K562 (cell line): ENCODE measurements at regions not wholly inside any gene's neighbourhood (a gene's known extent, or its start where the extent isn't known, plus 50 kb on each side); places are given as distances from the start of the nearest gene placed in this dataset.

Experiments used
- ATAC-seq: fragments of 200-7000 bp; cut with Tn5 transposase; 3 replicates; pipeline ENCODE4 v1.9.1; 2020; ENCODE audit warnings: moderate library complexity
- BruUV-seq: library from RNA; stranded (reverse); fragments of 400-500 nt; replicated peaks from 2 replicates; lab custom pipeline; 2021; lab: Mats Ljungman, UMichigan
- CTCF ChIA-PET: fragments of 300-600 bp; formaldehyde crosslinking; extraction: SDS; loops from one replicate; lab custom pipeline; 2021; ENCODE audit warnings: low intra/inter-chr PET ratio; lab: Yijun Ruan, JAX
- POLR2A ChIA-PET: fragments of 300-600, 350-650 bp; sonication (Branson Sonifier 250); formaldehyde crosslinking; extraction: SDS; loops from one replicate; lab custom pipeline; 2021; ENCODE audit warnings: antibody characterized with exemption, inconsistent platforms; lab: Yijun Ruan, JAX
- DNase-seq, 4 experiments: peaks; one replicate each; pipeline versions ENCODE4 v3.0.0 to v3.0.0-alpha.2; 2011 to 2018; ENCODE audit warnings: low spot score in 3 of 4, mixed read lengths in 3 of 4; ENCODE audit errors: extremely low read depth in 1 of 4
- FAIRE-seq: peaks from 2 replicates; lab custom pipeline; 2011; peaks lifted over from hg19 to GRCh38; lab: Jason Lieb, UNC
- H2AFZ ChIP-seq: 2 replicates; pipeline ENCODE4 v1.6.0; 2011; ENCODE audit warnings: low read depth, low read length, control low read depth, inconsistent platforms
- H3K27ac ChIP-seq: fragments of 200-600 bp; 3 replicates; pipeline ENCODE4 v1.8.0; 2011; ENCODE audit warnings: low read depth, mild to moderate bottlenecking, control low read depth, inconsistent platforms, low read length, moderate library complexity, mixed read lengths; ENCODE audit errors: extremely low read depth
- H3K27me3 ChIP-seq, 2 experiments: fragments of 300-600 bp in 1 of 2; 2 replicates in 1 of 2; 3 replicates in 1 of 2; pipeline versions ENCODE4 v1.6.0 to v1.8.0; 2011; ENCODE audit warnings: inconsistent platforms in 2 of 2, low read length in 2 of 2, mild to moderate bottlenecking in 1 of 2, mixed read lengths in 1 of 2, moderate library complexity in 1 of 2; ENCODE audit not compliant: control insufficient read depth in 2 of 2, insufficient read depth in 2 of 2
- H3K36me3 ChIP-seq: fragments of 300-600 bp; 3 replicates; pipeline ENCODE4 v1.8.0; 2011; ENCODE audit warnings: mild to moderate bottlenecking, low read length, inconsistent platforms; ENCODE audit not compliant: control insufficient read depth, insufficient read depth
- H3K4me1 ChIP-seq, 2 experiments: fragments of 200-600 bp in 1 of 2; replicated peaks in 1 of 2; 2 replicates in 1 of 2; 3 replicates in 1 of 2; pipeline versions ENCODE4 v1.5.1 to v1.8.0; 2011; ENCODE audit warnings: inconsistent platforms in 2 of 2, low read length in 2 of 2, mild to moderate bottlenecking in 1 of 2, mixed read lengths in 1 of 2, moderate library complexity in 1 of 2; ENCODE audit not compliant: control insufficient read depth in 2 of 2, insufficient read depth in 2 of 2
- H3K4me2 ChIP-seq: 2 replicates; pipeline ENCODE4 v1.6.1; 2011; ENCODE audit warnings: low read length, control low read depth, inconsistent platforms, mixed read lengths; ENCODE audit not compliant: insufficient read depth
- H3K4me3 ChIP-seq: fragments of 200-600 bp; sonication (generic), shearing (Covaris generic); 2 replicates; pipeline ENCODE4 v1.5.1; 2016; ENCODE audit warnings: control low read depth, inconsistent platforms
- H3K79me2 ChIP-seq: fragments of 200-600 bp; 3 replicates; pipeline ENCODE4 v1.8.0; 2011; ENCODE audit warnings: low read length, inconsistent platforms; ENCODE audit not compliant: control insufficient read depth, insufficient read depth
- H3K9ac ChIP-seq, 2 experiments: 2 replicates each; pipeline versions ENCODE4 v1.6.0 to v1.6.1; 2011; ENCODE audit warnings: low read depth in 2 of 2, low read length in 2 of 2, control low read depth in 1 of 2, inconsistent platforms in 1 of 2, mild to moderate bottlenecking in 1 of 2, mixed read lengths in 1 of 2; ENCODE audit not compliant: insufficient read depth in 1 of 2
- H3K9me1 ChIP-seq: one replicate; pipeline ENCODE4 v1.6.0; 2011; ENCODE audit warnings: inconsistent platforms, mild to moderate bottlenecking, low read length, moderate library complexity; ENCODE audit not compliant: control insufficient read depth, insufficient read depth
- H3K9me3 ChIP-seq: replicated peaks from 2 replicates; pipeline ENCODE4 v1.5.1; 2011; ENCODE audit warnings: low read depth, low read length, inconsistent platforms; ENCODE audit not compliant: control insufficient read depth, insufficient read depth
- H4K20me1 ChIP-seq: replicated peaks from 2 replicates; pipeline ENCODE4 v1.6.1; 2011; ENCODE audit warnings: low read length, inconsistent platforms, mixed read lengths; ENCODE audit not compliant: control insufficient read depth, insufficient read depth
- BMI1 ChIP-seq: fragments of 150-350 bp; IDR thresholded peaks from 2 replicates; pipeline ENCODE4 v1.6.1; 2014; ENCODE audit warnings: low read length
- ELF4 ChIP-seq: fragments of 450-650 bp; formaldehyde crosslinking; IDR thresholded peaks from 2 replicates; pipeline ENCODE4 v1.4.0; 2022; ENCODE audit warnings: missing genetic modification characterization
- FOXA1 ChIP-seq: fragments of 450-650 bp; IDR thresholded peaks from 2 replicates; pipeline ENCODE4 v1.6.1; 2016; ENCODE audit warnings: mild to moderate bottlenecking, borderline replicate concordance
- KAT8 ChIP-seq: fragments of 450-650 bp; IDR thresholded peaks from 2 replicates; pipeline ENCODE4 v1.6.1; 2016; ENCODE audit warnings: low read depth, mild to moderate bottlenecking
- MAFF ChIP-seq: IDR thresholded peaks from 2 replicates; pipeline ENCODE4 v1.6.1; 2012; ENCODE audit warnings: low read length, improper control_type of control experiment
- MAFG ChIP-seq: fragments of 450-650 bp; conservative IDR thresholded peaks from 2 replicates; pipeline ENCODE4 v1.6.1; 2016; ENCODE audit warnings: missing genetic modification characterization, missing compliant biosample characterization
- MAFK ChIP-seq: IDR thresholded peaks from 2 replicates; pipeline ENCODE4 v1.6.1; 2011; ENCODE audit warnings: low read length, improper control_type of control experiment
- PCBP2 ChIP-seq: fragments of 200-400 bp; formaldehyde crosslinking; IDR thresholded peaks from 2 replicates; pipeline ENCODE4 v1.6.1; 2018; ENCODE audit warnings: low read length, low read depth, mild to moderate bottlenecking, moderate library complexity; ENCODE audit not compliant: poor library complexity, severe bottlenecking
- PRMT5 ChIP-seq: sonication (generic); formaldehyde crosslinking; IDR thresholded peaks from 2 replicates; pipeline ENCODE4 v1.5.0; 2020; ENCODE audit warnings: missing genetic modification reagents
- RFX1 ChIP-seq: fragments of 450-650 bp; IDR thresholded peaks from 2 replicates; pipeline ENCODE4 v1.6.1; 2016; ENCODE audit warnings: mild to moderate bottlenecking, moderate library complexity
- ZNF311 ChIP-seq: fragments of 250-450 bp; sonication (Bioruptor Pico); IDR thresholded peaks from 2 replicates; pipeline ENCODE4 v1.4.0; 2020; ENCODE audit warnings: mild to moderate bottlenecking, moderate library complexity
- ZNF316 ChIP-seq: fragments of 450-650 bp; IDR thresholded peaks from 2 replicates; pipeline ENCODE4 v1.6.1; 2016
- ZNF780A ChIP-seq: fragments of 250-450 bp; sonication (Bioruptor Pico); IDR thresholded peaks from 2 replicates; pipeline ENCODE4 v1.5.0; 2021; ENCODE audit warnings: mild to moderate bottlenecking
- WGBS: fragments of 100-300 bp; shearing (Covaris generic); methylation state at CpG from one replicate; pipeline ENCODE4 v1.1.6; 2016; ENCODE audit warnings: low coverage, mixed read lengths; ENCODE audit not compliant: insufficient coverage; ENCODE audit errors: missing lambda C conversion rate; 5-methylcytosine and 5-hydroxymethylcytosine counted together
- in situ Hi-C: fragments of 300-500 bp; cut with MboI; formaldehyde crosslinking; loops from 4 replicates; pipeline ENCODE4 v1.15.0; 2018; ENCODE audit warnings: inconsistent platforms, mixed read lengths
- intact Hi-C: fragments of 100-400 bp; cut with micrococcal nuclease; formaldehyde crosslinking; loops from 2 replicates; pipeline ENCODE4 v1.14.2; 2022
- TF ChIP-seq, protein P1 (sequence below), 3 experiments: fragments of 200-800 bp in 1 of 3; fragments of 250-450 bp in 1 of 3; fragments of 450-650 bp in 1 of 3; sonication (Bioruptor Pico) in 1 of 3; sonication (Bioruptor generic) in 1 of 3; formaldehyde crosslinking in 1 of 3; IDR thresholded peaks; 2 replicates each; pipeline versions ENCODE4 v1.6.1 to v1.8.0; 2016 to 2022; ENCODE audit warnings: mild to moderate bottlenecking in 2 of 3, missing genetic modification characterization in 2 of 3, missing compliant biosample characterization in 1 of 3, moderate library complexity in 1 of 3
- TF ChIP-seq, protein P2 (sequence below), 3 experiments: IDR thresholded peaks in 2 of 3; conservative IDR thresholded peaks in 1 of 3; 2 replicates each; pipeline ENCODE4 v1.5.1; 2011 to 2012; ENCODE audit warnings: low read length in 3 of 3, mild to moderate bottlenecking in 3 of 3, control low read depth in 2 of 3, improper control_type of control experiment in 1 of 3, inconsistent platforms in 1 of 3, low read depth in 1 of 3, mixed read lengths in 1 of 3, moderate library complexity in 1 of 3; ENCODE audit not compliant: insufficient read depth in 2 of 3
- TF ChIP-seq, protein P3 (sequence below), 2 experiments: fragments of 250-450 bp in 1 of 2; fragments of 450-650 bp in 1 of 2; sonication (Bioruptor Pico) in 1 of 2; IDR thresholded peaks; 2 replicates each; pipeline versions ENCODE4 v1.6.1 to v1.8.0; 2016 to 2021; ENCODE audit warnings: mild to moderate bottlenecking in 2 of 2, moderate library complexity in 2 of 2, missing compliant biosample characterization in 1 of 2, missing genetic modification characterization in 1 of 2

DNA sequence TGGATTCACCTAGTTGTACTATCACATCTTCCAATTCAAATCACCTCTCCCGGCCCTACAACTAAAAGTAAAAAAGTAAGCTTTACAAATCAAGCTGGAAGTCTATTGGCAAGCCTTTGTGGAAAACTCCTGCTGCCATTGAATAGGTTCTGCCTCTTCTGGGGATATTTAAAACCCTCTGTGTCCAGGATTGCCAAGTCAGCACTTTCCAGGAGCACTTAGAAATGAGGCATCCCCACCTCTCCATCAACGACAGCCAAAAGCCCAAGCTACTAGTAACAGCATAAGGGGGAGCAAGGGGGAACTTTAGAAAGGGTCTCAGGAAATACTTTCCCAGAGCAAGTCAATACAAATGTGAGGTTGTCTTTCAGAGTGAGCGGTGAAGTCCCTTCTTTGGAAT is 85.0 kb upstream of the OBI1 start:
- ATAC-seq: no peak
- ChIA-PET CTCF (no interaction called here), POLR2A (no interaction called here)
- H2AFZ ChIP-seq: no peak overlapping the region
- H3K36me3 ChIP-seq: no peaks in the 10 kb centered on the region
- no peak overlapping the region for H3K9ac ChIP-seq
- intact Hi-C loops: no loop called here
- no peak for DNase-seq
- H3K4me2 ChIP-seq: no peak overlapping the region
- H3K79me2 ChIP-seq: no peaks in the 10 kb centered on the region
- H4K20me1 ChIP-seq: no peaks in the 10 kb centered on the region
- no TSS peak for BruUV-seq
- H3K4me3 ChIP-seq: no peak overlapping the region
- 0% methylated on average over 3 of the region's 3 CpGs for WGBS
- in situ Hi-C loops: no loop called here
- no peaks in the 10 kb centered on the region for H3K27me3 ChIP-seq
- H3K4me1 ChIP-seq: no peaks in the 10 kb centered on the region
- no peak for FAIRE-seq
- no peaks in the 10 kb centered on the region for H3K9me1 ChIP-seq
- no peaks in the 10 kb centered on the region for H3K9me3 ChIP-seq
- H3K27ac ChIP-seq: no peak overlapping the region
- TF ChIP-seq BMI1: no peak
- TF ChIP-seq, protein P1, sequence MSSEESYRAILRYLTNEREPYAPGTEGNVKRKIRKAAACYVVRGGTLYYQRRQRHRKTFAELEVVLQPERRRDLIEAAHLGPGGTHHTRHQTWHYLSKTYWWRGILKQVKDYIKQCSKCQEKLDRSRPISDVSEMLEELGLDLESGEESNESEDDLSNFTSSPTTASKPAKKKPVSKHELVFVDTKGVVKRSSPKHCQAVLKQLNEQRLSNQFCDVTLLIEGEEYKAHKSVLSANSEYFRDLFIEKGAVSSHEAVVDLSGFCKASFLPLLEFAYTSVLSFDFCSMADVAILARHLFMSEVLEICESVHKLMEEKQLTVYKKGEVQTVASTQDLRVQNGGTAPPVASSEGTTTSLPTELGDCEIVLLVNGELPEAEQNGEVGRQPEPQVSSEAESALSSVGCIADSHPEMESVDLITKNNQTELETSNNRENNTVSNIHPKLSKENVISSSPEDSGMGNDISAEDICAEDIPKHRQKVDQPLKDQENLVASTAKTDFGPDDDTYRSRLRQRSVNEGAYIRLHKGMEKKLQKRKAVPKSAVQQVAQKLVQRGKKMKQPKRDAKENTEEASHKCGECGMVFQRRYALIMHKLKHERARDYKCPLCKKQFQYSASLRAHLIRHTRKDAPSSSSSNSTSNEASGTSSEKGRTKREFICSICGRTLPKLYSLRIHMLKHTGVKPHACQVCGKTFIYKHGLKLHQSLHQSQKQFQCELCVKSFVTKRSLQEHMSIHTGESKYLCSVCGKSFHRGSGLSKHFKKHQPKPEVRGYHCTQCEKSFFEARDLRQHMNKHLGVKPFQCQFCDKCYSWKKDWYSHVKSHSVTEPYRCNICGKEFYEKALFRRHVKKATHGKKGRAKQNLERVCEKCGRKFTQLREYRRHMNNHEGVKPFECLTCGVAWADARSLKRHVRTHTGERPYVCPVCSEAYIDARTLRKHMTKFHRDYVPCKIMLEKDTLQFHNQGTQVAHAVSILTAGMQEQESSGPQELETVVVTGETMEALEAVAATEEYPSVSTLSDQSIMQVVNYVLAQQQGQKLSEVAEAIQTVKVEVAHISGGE (CRISPR knock-in tag; IDR thresholded peaks at IDR 0.05): no peak
- TF ChIP-seq MAFG (tag): peak; percentile 48; the same call in 1 of the 2 replicates
- TF ChIP-seq RFX1: no peak
- TF ChIP-seq, protein P2, sequence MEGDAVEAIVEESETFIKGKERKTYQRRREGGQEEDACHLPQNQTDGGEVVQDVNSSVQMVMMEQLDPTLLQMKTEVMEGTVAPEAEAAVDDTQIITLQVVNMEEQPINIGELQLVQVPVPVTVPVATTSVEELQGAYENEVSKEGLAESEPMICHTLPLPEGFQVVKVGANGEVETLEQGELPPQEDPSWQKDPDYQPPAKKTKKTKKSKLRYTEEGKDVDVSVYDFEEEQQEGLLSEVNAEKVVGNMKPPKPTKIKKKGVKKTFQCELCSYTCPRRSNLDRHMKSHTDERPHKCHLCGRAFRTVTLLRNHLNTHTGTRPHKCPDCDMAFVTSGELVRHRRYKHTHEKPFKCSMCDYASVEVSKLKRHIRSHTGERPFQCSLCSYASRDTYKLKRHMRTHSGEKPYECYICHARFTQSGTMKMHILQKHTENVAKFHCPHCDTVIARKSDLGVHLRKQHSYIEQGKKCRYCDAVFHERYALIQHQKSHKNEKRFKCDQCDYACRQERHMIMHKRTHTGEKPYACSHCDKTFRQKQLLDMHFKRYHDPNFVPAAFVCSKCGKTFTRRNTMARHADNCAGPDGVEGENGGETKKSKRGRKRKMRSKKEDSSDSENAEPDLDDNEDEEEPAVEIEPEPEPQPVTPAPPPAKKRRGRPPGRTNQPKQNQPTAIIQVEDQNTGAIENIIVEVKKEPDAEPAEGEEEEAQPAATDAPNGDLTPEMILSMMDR (IDR thresholded peaks at IDR 0.05 in 2 of 3, conservative IDR thresholded peaks at IDR 0.05 in 1 of 3; ENCODE audit: insufficient read depth in 2 of 3, low read depth in 1 of 3, low read length in 3 of 3): no peak
- peak; percentile 86 for TF ChIP-seq MAFK
- no peak for TF ChIP-seq FOXA1
- no peak for TF ChIP-seq ELF4 (CRISPR knock-in tag)
- TF ChIP-seq MAFF: peak; percentile 78
- TF ChIP-seq KAT8: no peak
- TF ChIP-seq, protein P3, sequence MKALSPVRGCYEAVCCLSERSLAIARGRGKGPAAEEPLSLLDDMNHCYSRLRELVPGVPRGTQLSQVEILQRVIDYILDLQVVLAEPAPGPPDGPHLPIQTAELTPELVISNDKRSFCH (CRISPR knock-in tag; IDR thresholded peaks at IDR 0.05): no peak
- TF ChIP-seq, protein P3 (tag; IDR thresholded peaks at IDR 0.05): no peak
- no peak for TF ChIP-seq PCBP2
- no peak for TF ChIP-seq ZNF780A (CRISPR knock-in tag)
- no peak for TF ChIP-seq PRMT5
- TF ChIP-seq ZNF311: no peak
- TF ChIP-seq ZNF316: peak; percentile 72
